ENCODE measurements at regions not wholly inside any gene's neighbourhood (a gene's known extent, or its start where the extent isn't known, plus 50 kb on each side); places are given as distances from the start of the nearest gene placed in this dataset.

- no peak for TF ChIP-seq CTCF (IDR thresholded peaks at IDR 0.05)
- no peak for TF ChIP-seq POLR2A (IDR thresholded peaks at IDR 0.05)
These were observed 449.3 kb downstream of the KCNJ2 start for GRCh38 chr17:70618641-70619040.
